ELF-1 (cell line): ENCODE measurements at regions not wholly inside any gene's neighbourhood (a gene's known extent, or its start where the extent isn't known, plus 50 kb on each side); places are given as distances from the start of the nearest gene placed in this dataset.
A peak's percentile ranks its signal among the peaks of the same experiment; 100 is the strongest.

Source experiments
- DNase-seq: peaks from one replicate; pipeline ENCODE4 v3.0.0-alpha.2; 2016; ENCODE audit warnings: low read depth, low spot score

GRCh38 chr17:52751051-52751450, 592.5 kb upstream of the CA10 start:
- DNase-seq, result no peak

DNA sequence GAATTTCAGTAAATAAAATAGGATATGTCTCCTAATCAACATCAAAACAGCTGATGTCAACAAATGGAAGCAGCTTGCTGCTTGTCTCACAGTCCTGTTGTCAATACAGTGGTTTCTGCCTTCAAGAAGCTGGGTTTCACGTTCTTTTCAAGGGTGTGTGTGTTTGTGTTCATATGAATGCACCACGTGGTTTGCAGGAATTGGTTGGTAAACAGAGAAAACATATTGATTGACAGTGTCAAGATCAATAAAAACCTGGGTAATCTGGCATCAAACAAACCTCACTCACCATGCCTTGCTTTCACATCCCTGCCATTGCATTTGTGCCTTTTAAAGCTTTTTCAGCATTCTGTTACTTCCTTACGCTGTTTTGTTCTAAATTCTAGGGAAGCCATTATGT, 585.7 kb upstream of the CA10 start:
- no peak for DNase-seq

- DNase-seq, result no peak
Observed at GRCh38 chr17:52740006-52740405, 581.5 kb upstream of the CA10 start.

- DNase-seq, result no peak
Observed at GRCh38 chr17:52738791-52739190, 580.3 kb upstream of the CA10 start.

DNA sequence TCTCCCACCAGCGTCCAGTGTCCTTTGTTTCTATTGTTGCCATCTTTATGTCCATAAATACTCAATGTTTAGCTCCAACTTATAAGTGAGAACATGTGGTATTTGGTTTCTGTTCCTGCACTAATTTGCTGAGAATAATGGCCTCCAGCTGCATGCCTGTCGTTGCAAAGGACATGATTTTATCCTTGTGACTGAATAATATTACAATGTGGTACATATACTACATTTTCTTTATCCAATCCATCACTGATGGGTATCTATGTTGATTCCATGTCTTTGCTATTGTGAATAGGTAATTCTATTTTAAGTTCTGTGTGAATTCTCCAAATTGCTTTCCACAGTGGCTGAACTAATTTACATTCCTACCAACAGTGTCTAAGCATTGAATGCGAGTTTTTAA, 578.6 kb upstream of the CA10 start:
- no peak for DNase-seq

- no peak for DNase-seq
Observed at GRCh38 chr17:52732841-52733240, 574.3 kb upstream of the CA10 start.

DNA sequence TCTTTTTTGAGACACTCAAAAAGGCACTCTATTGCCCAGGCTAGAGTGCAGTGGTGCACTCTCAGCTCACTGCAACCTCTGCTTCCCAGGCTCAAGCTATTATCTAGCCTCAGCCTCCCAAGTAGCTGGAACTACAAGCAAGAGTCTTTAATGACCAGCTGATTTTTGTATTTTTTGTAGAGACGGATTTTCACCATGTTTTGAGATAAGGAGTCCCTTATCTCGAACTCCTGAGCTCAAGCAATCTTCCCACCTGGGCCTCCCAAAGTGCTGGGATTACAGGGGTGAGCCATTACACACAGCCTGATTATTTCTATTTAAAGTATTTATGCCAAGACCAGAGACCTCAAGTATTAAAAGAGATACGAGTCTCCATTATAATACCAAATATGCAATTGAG, 566.1 kb upstream of the CA10 start:
- DNase-seq, result no peak

- no peak for DNase-seq
Observed at GRCh38 chr17:52721910-52722309, 563.4 kb upstream of the CA10 start.

- DNase-seq, result no peak
Observed at GRCh38 chr17:52710363-52710901, 551.9 kb upstream of the CA10 start.

DNA sequence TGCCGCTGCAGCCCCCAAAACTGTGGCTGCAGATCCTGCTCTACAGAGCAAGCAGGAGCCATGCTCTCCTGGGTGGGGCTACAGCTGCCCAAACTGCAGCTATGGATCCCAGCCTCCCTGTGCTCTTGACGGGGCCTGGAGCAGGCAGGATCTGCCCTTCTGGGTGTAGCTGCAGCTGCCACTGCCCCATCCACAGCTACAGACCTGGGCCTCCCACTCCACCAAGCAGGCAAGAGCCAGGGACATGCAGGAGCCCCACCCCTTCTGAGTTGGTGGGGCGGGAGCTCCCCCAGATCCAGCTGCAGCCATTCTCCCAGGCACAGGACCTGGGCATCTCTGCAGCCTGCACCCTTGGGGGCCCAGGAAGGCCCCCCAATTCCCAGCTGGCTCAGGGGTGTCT, 551.2 kb upstream of the CA10 start:
- DNase-seq, result no peak

GRCh38 chr17:52696362-52696761, 537.8 kb upstream of the CA10 start:
- DNase-seq, result no peak

- DNase-seq, result no peak
Observed at GRCh38 chr17:52686140-52686539, 527.6 kb upstream of the CA10 start.

DNA sequence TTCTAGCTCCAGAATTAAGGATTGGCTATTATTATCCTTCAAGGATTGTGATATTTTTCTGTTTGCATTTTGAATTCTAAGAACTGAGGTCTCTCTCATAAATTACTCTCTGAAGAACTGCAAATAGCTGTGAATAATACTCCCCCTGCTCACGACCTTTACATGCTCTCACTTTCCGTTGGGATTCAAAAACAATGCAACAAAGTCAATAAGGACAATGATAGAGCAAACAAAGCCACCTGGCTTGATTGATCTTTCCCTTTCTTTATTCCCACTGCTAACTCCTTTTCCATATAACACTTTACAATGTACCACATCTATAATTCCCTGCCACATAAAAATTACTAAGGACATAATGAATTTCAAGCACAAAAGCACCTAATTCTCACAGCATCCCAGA, 523.0 kb upstream of the CA10 start:
- no peak for DNase-seq

DNA sequence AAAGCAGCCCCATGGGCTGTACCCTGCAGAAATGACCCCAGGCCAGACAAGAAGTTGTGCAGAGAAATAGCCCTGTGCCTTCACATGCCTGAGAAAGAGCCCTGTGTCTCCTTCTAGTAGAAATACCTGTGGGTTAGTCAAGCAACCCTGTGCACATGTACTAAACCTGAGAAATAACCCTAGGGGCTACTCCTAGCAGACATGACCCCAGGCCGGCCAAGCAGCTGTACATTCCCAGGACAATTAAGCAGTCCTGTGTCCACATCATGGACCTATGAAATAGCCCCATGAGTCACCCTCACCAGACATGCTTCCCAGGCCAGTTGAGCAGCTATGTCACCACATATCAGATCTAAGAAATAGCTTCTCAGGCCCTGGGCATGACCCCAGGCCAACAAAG, 519.7 kb upstream of the CA10 start:
- peak; percentile 0 for DNase-seq

GRCh38 chr17:52674686-52675085, 516.2 kb upstream of the CA10 start:
- DNase-seq, result no peak

DNA sequence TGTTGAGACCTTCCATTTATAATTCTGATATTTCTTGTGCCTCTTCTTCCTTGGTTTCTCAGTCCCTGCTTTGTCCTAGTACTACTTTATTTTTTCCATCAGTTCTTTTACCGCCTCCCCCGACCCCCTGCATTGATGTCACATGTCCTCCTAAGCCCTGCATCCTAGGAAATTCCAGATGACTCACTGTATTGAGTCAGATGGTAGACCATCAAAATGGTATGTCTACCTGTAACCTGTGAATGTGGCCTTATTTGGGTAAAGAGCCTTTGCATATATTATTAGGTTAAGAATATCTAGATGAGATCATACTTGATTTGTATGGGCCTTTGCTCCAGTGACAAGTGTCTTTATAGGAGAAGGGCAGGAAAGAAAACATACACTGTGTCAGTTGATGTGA, 515.3 kb upstream of the CA10 start:
- no peak for DNase-seq

- DNase-seq, result no peak
Observed at GRCh38 chr17:52666264-52666663, 507.8 kb upstream of the CA10 start.

DNA sequence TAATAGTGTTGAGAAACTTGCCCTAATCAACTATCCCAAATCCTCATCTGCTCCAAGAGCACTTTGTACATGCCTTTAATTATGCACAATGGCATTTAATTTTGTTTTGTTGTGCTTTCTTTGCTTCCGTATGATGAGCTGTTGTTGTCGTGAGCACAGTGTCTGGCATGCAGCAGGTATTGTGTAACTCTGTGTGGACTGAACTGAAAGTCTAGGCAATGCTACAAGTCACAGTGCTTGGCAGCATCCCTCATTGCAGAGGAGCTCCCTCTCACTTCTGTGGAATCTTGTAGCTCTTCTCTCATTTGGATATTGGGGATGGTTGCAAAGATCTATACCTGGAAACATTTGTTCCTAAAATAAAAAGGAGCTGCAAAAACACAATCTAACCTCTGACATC, 502.2 kb upstream of the CA10 start:
- DNase-seq, result no peak

- no peak for DNase-seq
Observed at GRCh38 chr17:52653014-52653413, 494.5 kb upstream of the CA10 start.

GRCh38 chr17:52648995-52649394, 490.5 kb upstream of the CA10 start:
- no peak for DNase-seq

- DNase-seq, result no peak
Observed at GRCh38 chr17:52647411-52647810, 488.9 kb upstream of the CA10 start.

DNA sequence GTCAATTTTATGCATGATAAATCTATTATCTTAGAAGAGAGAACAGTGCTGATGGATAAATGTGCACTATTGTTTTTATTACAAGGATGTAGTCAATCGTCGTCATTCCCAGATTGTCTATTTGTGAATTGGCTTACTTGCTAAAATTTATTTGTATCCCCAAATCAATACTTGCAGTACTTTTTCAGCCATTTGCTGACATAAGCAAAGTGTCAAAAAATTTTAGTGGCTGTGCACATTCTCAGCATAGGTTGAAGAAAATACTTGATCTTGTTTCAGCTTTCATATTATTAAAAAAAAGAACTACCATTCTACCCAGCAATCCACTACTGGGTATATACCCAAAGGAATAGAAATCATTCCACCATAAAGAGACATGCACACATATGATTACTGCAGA, 477.9 kb upstream of the CA10 start:
- DNase-seq, result no peak

GRCh38 chr17:52606590-52606989, 448.1 kb upstream of the CA10 start:
- no peak for DNase-seq

DNA sequence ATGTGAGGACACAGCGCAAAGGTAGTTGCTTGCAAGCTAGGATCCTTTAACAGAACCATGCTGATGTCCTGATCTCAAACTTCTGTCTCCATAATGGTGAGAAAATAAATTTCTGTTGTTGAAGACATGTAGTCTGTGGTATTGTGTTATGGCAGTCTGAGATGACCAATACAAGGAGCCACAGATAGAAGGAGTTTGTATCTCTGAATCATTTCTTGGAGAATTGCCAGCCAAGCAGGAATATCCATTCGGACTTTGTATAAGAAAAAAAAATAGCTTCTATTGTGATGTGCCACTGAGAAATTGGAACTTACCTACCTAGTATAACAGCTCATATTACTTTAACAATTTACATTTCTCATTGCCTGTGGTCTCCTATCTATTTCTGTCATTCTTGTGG, 447.6 kb upstream of the CA10 start:
- no peak for DNase-seq

- no peak for DNase-seq
Observed at GRCh38 chr17:52604105-52604504, 445.6 kb upstream of the CA10 start.
